B cell (primary cell): ENCODE measurements at regions not wholly inside any gene's neighbourhood (a gene's known extent, or its start where the extent isn't known, plus 50 kb on each side); places are given as distances from the start of the nearest gene placed in this dataset.

Source experiments
- CTCF ChIP-seq: fragments of 200-600 bp; IDR thresholded peaks from one replicate; pipeline ENCODE4 v1.8.0; 2022; ENCODE audit warnings: antibody characterized with exemption, mild to moderate bottlenecking
- EZH2 ChIP-seq: IDR thresholded peaks from 2 replicates; pipeline ENCODE4 v1.6.1; 2012; ENCODE audit warnings: borderline replicate concordance, low read depth, mild to moderate bottlenecking, moderate library complexity, low read length; ENCODE audit not compliant: insufficient read depth, poor library complexity, severe bottlenecking

- TF ChIP-seq EZH2 (no peak), CTCF (no peak)
Measured at GRCh38 chr11:112812729-112813128, 148.5 kb upstream of the NCAM1 start.
